Large intestine (tissue), 3 donors: ENCODE measurements at regions not wholly inside any gene's neighbourhood (a gene's known extent, or its start where the extent isn't known, plus 50 kb on each side); places are given as distances from the start of the nearest gene placed in this dataset.
A peak's percentile ranks its signal among the peaks of the same experiment; 100 is the strongest.

Experiments used
- DNase-seq, 2 donors: peaks; one replicate each; pipeline versions ENCODE4 v3.0.0 to v3.0.0-alpha.2; 2013
- H3K27ac ChIP-seq: one replicate; pipeline ENCODE4 v1.5.1; 2013; ENCODE audit warnings: low read length
- H3K27me3 ChIP-seq: 2 replicates; pipeline ENCODE4 v1.6.1; 2013; ENCODE audit warnings: low read length; ENCODE audit not compliant: control insufficient read depth, insufficient read depth
- H3K36me3 ChIP-seq: 2 replicates; pipeline ENCODE4 v1.6.1; 2013; ENCODE audit warnings: low read length; ENCODE audit not compliant: control insufficient read depth, insufficient read depth
- H3K4me1 ChIP-seq: one replicate; pipeline ENCODE4 v1.6.1; 2013; ENCODE audit warnings: low read length; ENCODE audit not compliant: control insufficient read depth, insufficient read depth
- H3K4me3 ChIP-seq: one replicate; pipeline ENCODE4 v1.5.1; 2013; ENCODE audit warnings: low read length
- H3K9me3 ChIP-seq: one replicate; pipeline ENCODE4 v1.6.1; 2013; ENCODE audit warnings: mild to moderate bottlenecking, low read depth, low read length, moderate library complexity; ENCODE audit not compliant: control insufficient read depth
- WGBS: methylation state at CpG from one replicate; pipeline ENCODE4 v1.1.5; 2013; ENCODE audit warnings: low lambda C conversion rate; ENCODE audit not compliant: insufficient coverage; 5-methylcytosine and 5-hydroxymethylcytosine counted together

GRCh38 chr10:121112579-121113384 lies 261.6 kb downstream of the WDR11 start:
- no peak for DNase-seq
- Histone ChIP-seq H3K4me1 (no peaks in the 10 kb centered on the region), H3K36me3 (no peaks in the 10 kb centered on the region), H3K4me3 (no peak overlapping the region), H3K9me3 (peaks cover 6% of the 10 kb centered on the region), H3K27me3 (no peaks in the 10 kb centered on the region), H3K27ac (no peak overlapping the region)
- no CpG with 5 or more reads among the region's 10 CpGs for WGBS

GRCh38 chr10:121113385-121113696 lies 262.2 kb downstream of the WDR11 start:
- Histone ChIP-seq H3K36me3 (no peaks in the 10 kb centered on the region), H3K27me3 (no peaks in the 10 kb centered on the region), H3K4me3 (no peak overlapping the region), H3K27ac (no peak overlapping the region), H3K9me3 (peaks cover 6% of the 10 kb centered on the region), H3K4me1 (no peaks in the 10 kb centered on the region)
- DNase-seq: no peak

- DNase-seq: no peak
- no peak overlapping the region for H3K4me3 ChIP-seq
- WGBS: 87% methylated on average over 3 of the region's 3 CpGs
- peaks cover 6% of the 10 kb centered on the region for H3K9me3 ChIP-seq
- no peak overlapping the region for H3K27ac ChIP-seq
- no peaks in the 10 kb centered on the region for H3K27me3 ChIP-seq
- H3K4me1 ChIP-seq: no peaks in the 10 kb centered on the region
- no peaks in the 10 kb centered on the region for H3K36me3 ChIP-seq
Measured at GRCh38 chr10:121113911-121114310, 262.7 kb downstream of the WDR11 start.

- DNase-seq: no peak
- WGBS: no CpG with 5 or more reads among the region's 1 CpG
- no peaks in the 10 kb centered on the region for H3K27me3 ChIP-seq
- H3K4me3 ChIP-seq: no peak overlapping the region
- H3K36me3 ChIP-seq: no peaks in the 10 kb centered on the region
- H3K9me3 ChIP-seq: peaks cover 5% of the 10 kb centered on the region
- H3K4me1 ChIP-seq: no peaks in the 10 kb centered on the region
- H3K27ac ChIP-seq: no peak overlapping the region
Measured at GRCh38 chr10:121115154-121115553, 264.0 kb downstream of the WDR11 start.

GRCh38 chr10:121121462-121121861 lies 270.3 kb downstream of the WDR11 start:
- no peak for DNase-seq
- no peaks in the 10 kb centered on the region for H3K9me3 ChIP-seq
- WGBS: no CpG with 5 or more reads among the region's 7 CpGs
- no peaks in the 10 kb centered on the region for H3K4me1 ChIP-seq
- no peaks in the 10 kb centered on the region for H3K36me3 ChIP-seq
- H3K27me3 ChIP-seq: no peaks in the 10 kb centered on the region
- no peak overlapping the region for H3K4me3 ChIP-seq
- H3K27ac ChIP-seq: no peak overlapping the region

GRCh38 chr10:121127151-121127906 lies 276.2 kb downstream of the WDR11 start:
- 72% methylated on average over 3 of the region's 15 CpGs for WGBS
- DNase-seq: peak in 1 of 2 donors; percentile 15
- Histone ChIP-seq H3K4me3 (no peak overlapping the region), H3K27ac (no peak overlapping the region), H3K36me3 (no peaks in the 10 kb centered on the region), H3K27me3 (no peaks in the 10 kb centered on the region), H3K9me3 (no peaks in the 10 kb centered on the region), H3K4me1 (no peaks in the 10 kb centered on the region)

GRCh38 chr10:121128164-121128563 lies 277.0 kb downstream of the WDR11 start:
- no peak overlapping the region for H3K4me3 ChIP-seq
- no peaks in the 10 kb centered on the region for H3K4me1 ChIP-seq
- WGBS: no CpG with 5 or more reads among the region's 10 CpGs
- no peaks in the 10 kb centered on the region for H3K27me3 ChIP-seq
- no peak for DNase-seq
- no peak overlapping the region for H3K27ac ChIP-seq
- H3K36me3 ChIP-seq: no peaks in the 10 kb centered on the region
- no peaks in the 10 kb centered on the region for H3K9me3 ChIP-seq

GRCh38 chr10:121129266-121129665 lies 278.1 kb downstream of the WDR11 start:
- 100% methylated on average over 1 of the region's 5 CpGs for WGBS

GRCh38 chr10:121130382-121130781 lies 279.2 kb downstream of the WDR11 start:
- no peak overlapping the region for H3K27ac ChIP-seq
- H3K4me1 ChIP-seq: no peaks in the 10 kb centered on the region
- DNase-seq: no peak
- no peaks in the 10 kb centered on the region for H3K9me3 ChIP-seq
- WGBS: no CpG with 5 or more reads among the region's 5 CpGs
- H3K27me3 ChIP-seq: no peaks in the 10 kb centered on the region
- no peak overlapping the region for H3K4me3 ChIP-seq
- no peaks in the 10 kb centered on the region for H3K36me3 ChIP-seq

More at GRCh38 chr10:121129266-121129665, 278.1 kb downstream of the WDR11 start:
- H3K36me3 ChIP-seq: no peaks in the 10 kb centered on the region
- no peak overlapping the region for H3K27ac ChIP-seq
- no peak overlapping the region for H3K4me3 ChIP-seq
- no peaks in the 10 kb centered on the region for H3K27me3 ChIP-seq
- no peak for DNase-seq
- no peaks in the 10 kb centered on the region for H3K4me1 ChIP-seq
- H3K9me3 ChIP-seq: no peaks in the 10 kb centered on the region

GRCh38 chr10:121131014-121131413 lies 279.9 kb downstream of the WDR11 start:
- Histone ChIP-seq H3K27ac (no peak overlapping the region), H3K4me3 (no peak overlapping the region), H3K27me3 (no peaks in the 10 kb centered on the region), H3K4me1 (no peaks in the 10 kb centered on the region), H3K9me3 (no peaks in the 10 kb centered on the region), H3K36me3 (no peaks in the 10 kb centered on the region)
- WGBS: 80% methylated on average over 1 of the region's 5 CpGs
- DNase-seq: no peak
